ENCODE measurements at regions not wholly inside any gene's neighbourhood (a gene's known extent, or its start where the extent isn't known, plus 50 kb on each side); places are given as distances from the start of the nearest gene placed in this dataset.

DNA sequence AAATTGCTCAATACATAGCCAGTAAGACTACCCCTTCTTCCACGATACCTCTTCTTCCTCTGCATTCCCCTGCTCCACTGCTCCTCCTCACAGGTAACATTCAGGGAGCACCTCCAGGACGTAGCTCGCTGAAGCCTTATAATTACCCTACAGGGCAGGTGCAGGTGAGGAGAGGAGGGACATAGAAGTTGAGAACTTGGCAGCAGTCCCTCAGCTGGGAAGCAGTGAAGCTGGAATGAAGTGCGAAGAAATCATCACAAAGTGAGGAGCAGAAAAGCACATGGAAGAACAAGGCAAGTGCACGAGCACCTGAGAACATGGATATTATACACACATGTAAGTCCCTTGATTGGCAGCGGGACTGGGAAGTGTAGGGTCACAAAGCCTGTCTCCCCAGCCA is 118.2 kb downstream of the HSD17B3 start:
- TF ChIP-seq, protein P1, sequence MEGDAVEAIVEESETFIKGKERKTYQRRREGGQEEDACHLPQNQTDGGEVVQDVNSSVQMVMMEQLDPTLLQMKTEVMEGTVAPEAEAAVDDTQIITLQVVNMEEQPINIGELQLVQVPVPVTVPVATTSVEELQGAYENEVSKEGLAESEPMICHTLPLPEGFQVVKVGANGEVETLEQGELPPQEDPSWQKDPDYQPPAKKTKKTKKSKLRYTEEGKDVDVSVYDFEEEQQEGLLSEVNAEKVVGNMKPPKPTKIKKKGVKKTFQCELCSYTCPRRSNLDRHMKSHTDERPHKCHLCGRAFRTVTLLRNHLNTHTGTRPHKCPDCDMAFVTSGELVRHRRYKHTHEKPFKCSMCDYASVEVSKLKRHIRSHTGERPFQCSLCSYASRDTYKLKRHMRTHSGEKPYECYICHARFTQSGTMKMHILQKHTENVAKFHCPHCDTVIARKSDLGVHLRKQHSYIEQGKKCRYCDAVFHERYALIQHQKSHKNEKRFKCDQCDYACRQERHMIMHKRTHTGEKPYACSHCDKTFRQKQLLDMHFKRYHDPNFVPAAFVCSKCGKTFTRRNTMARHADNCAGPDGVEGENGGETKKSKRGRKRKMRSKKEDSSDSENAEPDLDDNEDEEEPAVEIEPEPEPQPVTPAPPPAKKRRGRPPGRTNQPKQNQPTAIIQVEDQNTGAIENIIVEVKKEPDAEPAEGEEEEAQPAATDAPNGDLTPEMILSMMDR (IDR thresholded peaks at IDR 0.05), result no peak

DNA sequence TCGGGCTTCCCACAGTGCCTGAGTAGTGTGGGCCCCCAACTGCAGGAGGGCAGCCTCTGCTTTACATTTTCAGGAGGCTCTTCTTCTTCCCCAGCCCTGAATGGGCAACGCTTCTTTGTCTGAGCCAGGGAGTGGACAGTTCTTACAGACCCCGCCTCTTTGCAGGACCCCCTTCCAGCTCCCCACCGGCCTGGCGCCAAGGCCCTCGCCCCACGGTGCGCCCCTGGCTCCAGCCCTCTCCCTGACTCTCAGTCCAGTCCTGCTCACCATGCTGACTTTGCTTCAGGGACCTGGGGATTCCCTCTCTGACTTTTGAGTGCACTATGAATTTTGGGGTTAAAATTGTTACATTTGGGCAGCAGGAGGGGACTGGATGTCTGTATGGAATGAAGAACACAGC is 123.8 kb downstream of the HSD17B3 start:
- TF ChIP-seq, protein P1 (IDR thresholded peaks at IDR 0.05), result no peak

DNA sequence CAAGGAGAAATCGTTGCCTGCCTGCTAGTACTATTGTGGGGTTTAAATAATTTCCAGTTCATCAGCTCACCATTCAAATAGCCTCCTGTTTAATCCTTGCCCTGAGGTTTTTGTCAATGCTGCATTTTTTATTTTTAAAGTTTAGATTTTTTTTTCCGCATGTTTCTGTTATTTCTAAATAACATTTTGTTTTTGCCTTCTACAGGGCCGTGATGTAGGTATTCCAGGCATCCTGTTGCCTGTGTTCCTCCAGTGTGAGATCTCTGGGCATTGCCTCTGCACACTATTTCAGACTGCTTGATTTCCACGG is 124.3 kb downstream of the HSD17B3 start:
- TF ChIP-seq, protein P1 (IDR thresholded peaks at IDR 0.05), result no peak

DNA sequence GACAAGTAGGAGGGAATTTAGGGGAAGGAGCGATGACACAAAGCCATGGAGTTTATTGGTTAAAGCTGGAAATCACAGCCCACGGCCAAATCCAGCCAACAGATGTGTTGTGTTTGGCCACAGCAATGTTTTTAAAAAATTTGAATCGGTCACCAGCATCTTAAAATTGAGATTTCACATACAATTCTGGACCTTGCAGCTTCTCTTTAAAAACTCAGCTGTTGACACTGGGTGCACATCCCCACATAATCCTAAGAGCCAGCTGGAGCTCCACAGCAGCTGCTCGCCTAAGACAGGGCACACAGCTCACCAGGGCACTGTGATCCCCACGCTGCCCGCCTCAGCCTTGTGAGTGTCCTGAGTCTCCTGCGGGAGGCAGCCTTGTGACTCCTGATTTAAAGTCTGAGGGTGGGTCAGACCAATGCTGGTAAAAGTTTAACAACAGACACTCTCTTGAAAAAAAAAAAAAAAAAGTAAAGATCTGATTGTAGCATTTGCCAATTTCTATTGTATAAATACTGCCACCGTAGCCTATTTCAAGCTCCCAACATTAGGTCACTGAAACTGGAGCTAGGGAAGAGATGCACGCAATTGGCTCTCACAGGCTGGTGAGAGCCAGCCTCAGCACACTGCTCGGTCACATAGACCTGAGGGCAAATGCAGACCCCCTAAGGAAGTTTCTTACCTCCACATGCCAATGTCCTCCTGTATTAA is 124.8 kb downstream of the HSD17B3 start:
- TF ChIP-seq, protein P1 (IDR thresholded peaks at IDR 0.05), result no peak

DNA sequence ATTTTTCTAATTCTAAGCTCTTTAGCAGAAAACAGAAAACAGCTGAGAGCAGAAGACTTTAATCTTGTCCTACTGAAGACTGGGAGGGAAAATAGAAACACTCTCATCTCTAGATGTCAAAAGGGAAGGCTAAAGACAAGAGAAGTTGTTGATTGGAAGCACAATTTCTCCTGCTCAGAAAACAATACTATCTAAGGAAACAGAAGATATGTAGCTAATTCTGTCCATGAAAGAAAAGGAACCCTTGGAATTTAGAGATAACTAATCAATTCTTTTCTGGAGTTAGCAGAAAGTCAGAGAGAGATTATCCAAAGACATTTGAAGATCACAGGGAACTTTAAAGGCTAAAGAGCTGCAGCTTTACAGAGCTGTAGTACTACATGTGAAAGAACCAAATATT is 126.2 kb downstream of the HSD17B3 start:
- TF ChIP-seq, protein P1 (IDR thresholded peaks at IDR 0.05), result no peak

DNA sequence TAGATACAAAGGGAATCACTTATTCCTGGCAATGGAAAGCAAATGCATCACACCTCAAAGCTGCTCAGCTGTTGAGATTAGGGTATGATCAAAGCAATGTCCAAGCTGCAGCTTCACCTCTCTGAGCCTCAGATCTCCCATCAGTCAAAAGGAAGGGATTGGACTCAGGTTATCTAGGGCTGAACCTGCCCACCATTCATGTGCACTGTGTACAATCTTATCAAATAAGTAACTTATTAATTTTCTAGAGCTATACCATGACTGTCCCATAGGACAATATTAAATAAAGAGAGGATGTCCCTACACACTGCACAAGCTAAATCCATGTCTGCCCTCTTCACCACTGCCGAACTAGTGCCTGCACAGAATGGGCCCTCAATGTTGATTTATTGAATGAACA is 127.0 kb downstream of the HSD17B3 start:
- TF ChIP-seq, protein P1 (IDR thresholded peaks at IDR 0.05), result no peak

DNA sequence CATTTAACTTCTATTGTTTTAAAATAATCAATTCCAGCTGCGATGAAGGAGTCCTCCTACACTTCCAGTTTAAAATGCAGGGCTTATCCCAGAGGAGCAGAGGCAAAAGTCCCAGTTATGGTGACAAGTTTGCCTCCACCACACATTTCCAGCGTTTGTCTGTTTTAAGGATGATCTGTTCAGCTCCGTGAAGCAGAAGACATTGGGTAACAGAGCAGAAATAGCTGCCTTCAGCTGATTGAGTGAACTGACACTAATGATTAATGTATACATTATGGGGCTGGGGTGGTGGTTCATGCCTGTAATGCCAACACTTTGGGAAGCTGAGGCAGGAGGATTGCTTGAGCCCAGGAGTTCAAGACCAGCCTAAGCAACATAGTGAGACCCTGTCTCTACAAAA is 127.6 kb downstream of the HSD17B3 start:
- TF ChIP-seq, protein P1 (IDR thresholded peaks at IDR 0.05), result no peak

DNA sequence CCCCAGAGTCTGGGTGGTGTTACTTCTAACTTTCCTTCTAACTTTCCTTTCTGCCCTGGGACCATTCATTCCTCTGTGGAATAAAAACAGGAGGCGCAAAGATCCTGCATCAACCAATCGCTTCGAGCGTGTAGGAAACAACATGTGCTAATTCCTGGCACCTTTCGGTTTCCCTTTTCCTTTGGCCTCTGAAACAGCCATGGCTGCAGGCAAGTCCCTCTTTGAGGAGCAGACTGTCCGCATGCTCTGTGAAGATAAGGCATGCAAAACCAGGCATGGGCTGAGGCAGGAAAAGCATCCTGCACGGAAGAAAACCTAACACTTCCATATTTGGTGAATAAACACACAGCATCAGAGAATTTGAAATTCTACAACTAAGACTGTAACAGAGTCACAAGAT is 128.3 kb downstream of the HSD17B3 start:
- TF ChIP-seq, protein P1 (IDR thresholded peaks at IDR 0.05), result no peak
